Stomach (tissue), 8 donors: ENCODE measurements at regions not wholly inside any gene's neighbourhood (a gene's known extent, or its start where the extent isn't known, plus 50 kb on each side); places are given as distances from the start of the nearest gene placed in this dataset.

Experiments used
- DNase-seq, 2 donors: peaks; one replicate each; pipeline versions ENCODE4 v3.0.0 to v3.0.0-alpha.2; 2013 to 2019
- H3K27ac ChIP-seq, 5 donors: fragments of 200-600 bp in 4 of 5; sonication (generic) in 4 of 5; one replicate each; pipeline ENCODE4 v1.5.1; 2013 to 2019; ENCODE audit warnings: mild to moderate bottlenecking in 1 of 5, moderate library complexity in 1 of 5
- H3K27me3 ChIP-seq, 3 donors: fragments of 200-600 bp; sonication (generic); one replicate each; pipeline ENCODE4 v1.5.1; 2017 to 2019; ENCODE audit warnings: mixed run types in 1 of 3
- H3K36me3 ChIP-seq, 4 donors: fragments of 200-600 bp; sonication (generic); 1 replicate in 3 of 4; 2 replicates in 1 of 4; pipeline ENCODE4 v1.5.1; 2016 to 2019
- H3K4me1 ChIP-seq, 4 donors: fragments of 200-600 bp; sonication (generic); one replicate each; pipeline ENCODE4 v1.5.1; 2016 to 2019
- H3K4me3 ChIP-seq, 4 donors: fragments of 200-600 bp; sonication (generic) in 3 of 4; one replicate each; pipeline ENCODE4 v1.5.1; 2016 to 2019; ENCODE audit warnings: mild to moderate bottlenecking in 1 of 4
- H3K9me3 ChIP-seq, 4 donors: fragments of 200-600 bp; sonication (generic); one replicate each; pipeline ENCODE4 v1.5.1; 2016 to 2019
- CTCF ChIP-seq, 7 experiments: fragments of 450-650 bp in 4 of 7; fragments of 200-600 bp in 3 of 7; sonication (generic) in 3 of 7; IDR thresholded peaks; one replicate each; pipeline ENCODE4 v1.5.1; 2016 to 2019; ENCODE audit warnings: antibody characterized with exemption in 7 of 7, control low read depth in 2 of 7, mild to moderate bottlenecking in 1 of 7
- EP300 ChIP-seq: sonication (generic); formaldehyde crosslinking; IDR thresholded peaks from one replicate; pipeline ENCODE4 v1.6.1; 2017; ENCODE audit warnings: antibody characterized with exemption
- POLR2A ChIP-seq, 4 donors: fragments of 450-650 bp; IDR thresholded peaks; one replicate each; pipeline ENCODE4 v1.6.1; 2016; ENCODE audit warnings: antibody characterized with exemption in 4 of 4, control low read depth in 2 of 4, mild to moderate bottlenecking in 1 of 4, moderate library complexity in 1 of 4
- POLR2AphosphoS5 ChIP-seq, 3 donors: sonication (generic); formaldehyde crosslinking; IDR thresholded peaks; one replicate each; pipeline ENCODE4 v1.6.1; 2016; ENCODE audit warnings: antibody characterized with exemption in 3 of 3
- WGBS, 5 donors: extraction: QIAGEN DNeasy Blood & Tissue Kit in 3 of 5; methylation state at CpG; one replicate each; pipeline versions ENCODE4 v1.1.5 to v1.1.7; 2013 to 2018; 5-methylcytosine and 5-hydroxymethylcytosine counted together
- intact Hi-C: fragments of 100-400 bp; cut with DNase I; formaldehyde crosslinking; loops from one replicate; pipeline ENCODE4 v1.15.1; 2023; ENCODE audit warnings: low total_unique reads
- donor health status: healthy with polysubstance abuse.
- donor health status: Bipolar disorder and iron deficiency.
- donor health status: healthy.

DNA sequence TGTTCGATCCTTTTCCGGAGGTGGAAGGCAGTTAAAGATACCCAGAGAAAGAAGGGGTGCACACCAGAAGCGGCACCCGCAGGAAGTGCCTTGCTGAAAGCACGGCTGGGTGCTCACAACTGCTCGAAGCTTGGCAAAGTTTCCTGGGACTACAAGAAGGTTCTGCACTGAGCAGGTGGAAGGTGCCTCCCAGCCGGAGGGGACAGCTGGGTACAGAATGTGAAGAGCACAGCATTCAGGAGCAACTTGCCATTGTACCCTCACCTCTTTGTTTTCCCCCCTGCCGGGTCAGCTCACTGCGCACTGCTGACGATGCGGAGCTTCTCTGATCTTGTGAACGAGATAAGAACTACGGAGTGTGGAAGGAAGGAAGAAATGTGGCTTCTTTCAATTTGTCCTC lies 289.2 kb downstream of the FBXW7 start:
- H3K4me3 ChIP-seq = no peak overlapping the region
- no peaks in the 10 kb centered on the region for H3K4me1 ChIP-seq
- intact Hi-C loops = no loop called here
- no peaks in the 10 kb centered on the region for H3K27me3 ChIP-seq
- TF ChIP-seq CTCF (IDR thresholded peaks at IDR 0.05) (no peak), POLR2A (IDR thresholded peaks at IDR 0.05) (no peak), POLR2AphosphoS5 (IDR thresholded peaks at IDR 0.05) (no peak), EP300 (no peak)
- DNase-seq = no peak
- H3K9me3 ChIP-seq = no peaks in the 10 kb centered on the region
- WGBS, 5 donors = 74 to 86% (median 76%) methylated on average over 13 of the region's 13 CpGs
- no peak overlapping the region for H3K27ac ChIP-seq
- no peaks in the 10 kb centered on the region for H3K36me3 ChIP-seq

- 69 to 92% (median 77%) methylated on average over 1 of the region's 1 CpG for WGBS, 5 donors
- Histone ChIP-seq H3K4me1 (no peaks in the 10 kb centered on the region), H3K27ac (no peak overlapping the region), H3K9me3 (no peaks in the 10 kb centered on the region), H3K4me3 (no peak overlapping the region), H3K36me3 (no peaks in the 10 kb centered on the region), H3K27me3 (no peaks in the 10 kb centered on the region)
- intact Hi-C loops = no loop called here
- no peak for TF ChIP-seq EP300
- TF ChIP-seq POLR2A (IDR thresholded peaks at IDR 0.05) = no peak
- no peak for TF ChIP-seq POLR2AphosphoS5 (IDR thresholded peaks at IDR 0.05)
- no peak for DNase-seq
Measured at GRCh38 chr4:152245680-152246079, 290.2 kb downstream of the FBXW7 start.

DNA sequence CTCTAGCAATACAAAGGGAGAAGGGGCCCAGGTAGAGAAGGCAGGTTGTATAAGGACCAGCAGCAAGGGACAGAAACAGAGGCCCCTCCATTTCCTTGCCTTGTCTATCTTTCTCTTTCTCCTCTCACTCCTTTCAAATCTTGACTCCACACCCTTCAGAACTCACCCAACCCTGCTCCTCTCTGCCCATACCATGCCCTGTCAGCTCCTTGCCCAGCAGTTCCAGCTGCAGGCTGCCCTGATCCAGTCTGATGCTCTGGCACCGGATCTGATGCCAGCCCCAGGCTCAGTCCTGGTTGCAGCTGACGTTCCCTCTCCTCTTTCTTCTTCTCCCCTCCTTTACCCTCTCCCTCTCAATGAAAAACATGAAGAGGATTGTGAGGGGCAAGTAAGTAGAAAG lies 291.2 kb downstream of the FBXW7 start:
- intact Hi-C loops = no loop called here
- Histone ChIP-seq H3K27me3 (no peaks in the 10 kb centered on the region), H3K9me3 (no peaks in the 10 kb centered on the region), H3K4me3 (no peak overlapping the region), H3K36me3 (no peaks in the 10 kb centered on the region), H3K27ac (no peak overlapping the region), H3K4me1 (no peaks in the 10 kb centered on the region)
- 81 to 97% (median 86%) methylated on average over 2 of the region's 2 CpGs for WGBS, 5 donors
- TF ChIP-seq POLR2AphosphoS5 (IDR thresholded peaks at IDR 0.05) (no peak), EP300 (no peak), POLR2A (IDR thresholded peaks at IDR 0.05) (no peak), CTCF (IDR thresholded peaks at IDR 0.05) (no peak)
- no peak for DNase-seq

DNA sequence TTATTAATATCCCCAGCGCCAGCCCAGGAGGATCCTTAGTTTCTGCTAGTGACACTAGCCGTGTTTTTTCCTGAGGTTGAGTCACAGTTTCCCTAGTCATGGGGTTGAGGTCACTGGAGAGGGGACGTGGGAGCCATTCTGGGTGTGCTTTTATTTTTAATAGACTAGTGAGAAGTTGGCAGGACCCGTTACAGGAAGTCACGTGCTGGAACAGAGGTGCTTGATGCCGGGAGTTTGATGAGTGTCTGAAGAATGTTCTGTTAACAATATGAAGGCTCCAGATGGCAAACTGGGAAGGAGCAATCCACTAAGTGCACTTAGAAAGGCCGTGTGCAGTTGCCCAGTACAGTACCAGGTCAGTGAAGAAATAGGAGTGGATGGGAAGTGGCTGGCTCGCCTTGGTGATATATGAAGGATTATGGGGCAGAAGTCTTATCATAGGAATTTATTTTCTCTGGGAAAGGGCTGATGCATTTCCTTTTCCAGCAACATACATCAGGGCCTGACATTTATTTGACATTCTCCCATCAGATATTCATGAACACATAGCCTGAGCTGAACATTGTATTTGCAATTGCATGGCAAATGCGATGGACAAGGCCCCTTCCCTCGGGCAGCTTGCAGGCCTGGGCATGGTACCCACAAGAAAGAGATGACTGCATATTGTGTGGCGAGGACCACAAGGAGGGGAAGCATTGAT lies 291.8 kb downstream of the FBXW7 start:
- Histone ChIP-seq H3K4me1 (no peaks in the 10 kb centered on the region), H3K9me3 (no peaks in the 10 kb centered on the region), H3K4me3 (no peak overlapping the region), H3K27me3 (no peaks in the 10 kb centered on the region), H3K36me3 (no peaks in the 10 kb centered on the region), H3K27ac (no peak overlapping the region)
- peak in 1 of 2 donors; percentile 41 for DNase-seq
- intact Hi-C loops = no loop called here
- WGBS, 5 donors = 60 to 74% (median 67%) methylated on average over 11 of the region's 11 CpGs
- TF ChIP-seq POLR2AphosphoS5 (IDR thresholded peaks at IDR 0.05) = peak in 1 of 3 donors; percentile 19
- no peak for TF ChIP-seq EP300

- intact Hi-C loops = no loop called here
- 63 to 78% (median 69%) methylated on average over 2 of the region's 2 CpGs for WGBS, 5 donors
- no peak for TF ChIP-seq POLR2A (IDR thresholded peaks at IDR 0.05)
- TF ChIP-seq CTCF (IDR thresholded peaks at IDR 0.05) = no peak
- no peak for TF ChIP-seq EP300
- TF ChIP-seq POLR2AphosphoS5 (IDR thresholded peaks at IDR 0.05) = no peak
Measured at GRCh38 chr4:152243206-152243605, 292.7 kb downstream of the FBXW7 start.

More at GRCh38 chr4:152243206-152243605, 292.7 kb downstream of the FBXW7 start:
- no peak for DNase-seq
- no peaks in the 10 kb centered on the region for H3K9me3 ChIP-seq
- no peak overlapping the region for H3K27ac ChIP-seq
- no peak overlapping the region for H3K4me3 ChIP-seq
- H3K4me1 ChIP-seq = no peaks in the 10 kb centered on the region
- H3K36me3 ChIP-seq = no peaks in the 10 kb centered on the region
- H3K27me3 ChIP-seq = no peaks in the 10 kb centered on the region
